COLO668 (cell line): ENCODE measurements at regions not wholly inside any gene's neighbourhood (a gene's known extent, or its start where the extent isn't known, plus 50 kb on each side); places are given as distances from the start of the nearest gene placed in this dataset.

ENCODE experiments used
- DNase-seq: peaks from one replicate; lab custom pipeline; 2025; ENCODE audit not compliant: unreplicated experiment; lab: John Stamatoyannopoulos, UW

DNA sequence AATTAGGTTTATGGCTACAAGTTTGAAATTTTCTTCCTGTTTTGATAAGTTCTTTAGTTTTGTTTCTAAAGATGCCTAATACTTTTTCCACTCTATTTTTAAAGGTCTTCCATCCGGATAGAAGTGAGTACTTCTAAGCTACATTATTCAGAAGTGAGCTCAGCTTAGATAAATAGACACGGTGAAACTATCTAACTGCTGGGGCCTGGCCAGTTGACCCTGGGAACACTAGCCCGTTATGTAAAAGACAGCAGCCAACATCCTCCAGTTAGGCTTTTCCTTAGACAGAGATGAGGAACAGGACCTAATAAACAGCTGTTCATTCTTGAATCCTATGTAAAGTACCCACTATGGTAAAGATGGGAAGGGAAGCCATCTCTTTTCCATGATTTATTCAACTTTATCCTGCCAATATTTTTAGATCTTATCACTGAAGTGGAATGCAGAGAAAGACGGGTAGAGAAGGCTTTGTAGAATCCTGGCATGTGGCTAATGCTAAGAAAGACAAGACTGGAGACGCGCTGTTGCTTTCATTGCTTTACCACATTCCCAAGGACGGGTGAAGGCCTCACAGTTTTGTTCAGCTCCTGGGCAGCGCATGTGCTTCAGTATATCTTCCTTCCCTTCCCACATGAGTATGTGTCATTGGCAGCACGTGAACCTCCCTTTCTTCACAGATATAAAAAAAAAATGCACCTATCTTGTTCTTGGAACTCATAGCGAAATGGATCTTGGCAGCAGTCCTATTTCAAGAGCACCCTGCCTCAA lies 340.0 kb upstream of the MEOX2 start:
- no peak for DNase-seq

DNA sequence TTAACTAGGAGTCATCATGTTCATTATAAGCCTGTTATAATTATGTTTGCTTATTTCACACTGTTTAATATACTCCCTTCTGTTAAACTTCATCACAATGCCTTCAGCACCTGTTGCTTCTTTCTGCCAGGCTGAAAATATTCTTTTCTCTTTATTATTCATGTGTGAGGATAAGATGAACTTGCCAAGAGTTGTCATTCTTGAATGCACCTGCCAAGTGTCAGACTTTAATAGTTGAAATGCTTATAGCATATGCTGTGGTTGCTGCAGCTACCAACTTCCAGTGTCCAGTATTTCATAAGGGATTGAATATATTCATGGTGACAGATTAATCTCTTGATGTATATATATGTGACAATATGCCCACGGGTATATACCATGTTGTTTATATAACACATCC lies 339.2 kb upstream of the MEOX2 start:
- no peak for DNase-seq

DNA sequence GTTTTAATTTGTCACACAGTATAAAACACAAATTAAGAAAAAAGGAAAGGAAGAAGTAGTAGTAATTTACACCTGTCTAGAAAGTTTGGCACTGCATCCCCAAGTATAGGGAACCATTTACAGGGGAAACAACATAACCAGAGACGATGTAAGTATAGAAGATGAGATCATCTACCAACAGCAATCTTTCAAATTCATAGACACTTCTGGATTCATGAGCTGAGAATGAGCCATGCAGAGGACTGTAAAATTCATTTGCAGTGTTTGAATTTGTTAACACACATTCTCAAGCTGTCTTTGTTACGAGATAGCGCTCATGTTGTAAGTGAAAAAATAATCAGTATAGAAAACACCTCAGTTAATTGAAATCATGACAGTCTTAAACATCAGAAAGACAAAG lies 337.0 kb upstream of the MEOX2 start:
- no peak for DNase-seq

DNA sequence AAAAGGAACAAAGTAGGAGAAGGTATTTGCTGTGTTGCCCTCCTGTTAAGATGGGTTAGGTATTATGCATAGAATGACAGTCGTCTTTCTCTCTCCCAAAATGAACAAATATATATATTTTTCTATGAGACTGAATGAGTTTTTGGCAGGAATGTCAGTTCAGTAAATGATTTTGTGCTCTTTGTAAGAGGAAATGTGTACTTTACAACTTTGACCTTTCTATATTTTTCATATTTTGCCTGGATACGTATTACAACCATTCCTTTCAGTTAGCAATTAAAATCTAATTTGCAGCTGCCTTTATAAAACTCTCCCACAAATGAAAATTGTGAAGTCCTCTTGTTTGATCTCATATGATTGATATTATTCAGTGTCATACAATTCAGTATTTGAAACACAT lies 336.6 kb upstream of the MEOX2 start:
- DNase-seq, result no peak

DNA sequence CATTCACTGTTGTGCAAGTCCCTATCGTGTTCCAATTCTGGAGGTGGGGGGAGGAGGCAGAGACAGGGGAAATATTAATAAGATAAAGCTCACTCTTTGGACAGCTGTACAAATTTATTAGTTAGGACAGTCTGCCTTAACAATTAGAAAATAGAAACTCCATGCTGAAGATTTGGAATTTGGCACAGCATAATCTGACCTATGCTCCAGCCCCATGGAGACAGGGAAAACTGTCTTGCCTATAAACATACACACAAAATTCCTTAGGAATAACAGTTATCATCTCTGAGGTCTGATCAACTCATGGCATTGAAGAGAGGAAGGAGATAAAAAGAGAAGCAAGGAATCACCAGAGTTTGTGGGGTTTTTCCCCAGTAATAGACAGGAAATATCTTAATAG lies 335.4 kb upstream of the MEOX2 start:
- no peak for DNase-seq

DNA sequence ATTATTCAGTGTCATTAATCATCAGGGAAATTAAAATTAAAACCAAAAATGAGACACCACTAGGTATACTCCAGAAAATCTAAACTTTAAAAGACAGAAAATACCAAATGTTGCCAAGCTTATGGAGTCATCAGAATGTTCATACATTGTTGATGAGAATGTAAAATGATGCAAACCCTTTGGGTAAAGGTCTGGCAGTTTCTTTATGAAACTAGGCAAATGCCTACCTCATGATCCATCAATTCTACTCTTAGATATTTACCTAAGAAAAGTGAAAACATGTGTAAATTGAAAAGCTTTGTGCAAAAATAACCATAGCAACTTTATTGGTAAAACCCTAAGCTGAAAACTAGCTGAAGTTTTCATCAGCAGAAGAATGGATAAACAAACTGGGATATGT lies 329.5 kb upstream of the MEOX2 start:
- no peak for DNase-seq

DNA sequence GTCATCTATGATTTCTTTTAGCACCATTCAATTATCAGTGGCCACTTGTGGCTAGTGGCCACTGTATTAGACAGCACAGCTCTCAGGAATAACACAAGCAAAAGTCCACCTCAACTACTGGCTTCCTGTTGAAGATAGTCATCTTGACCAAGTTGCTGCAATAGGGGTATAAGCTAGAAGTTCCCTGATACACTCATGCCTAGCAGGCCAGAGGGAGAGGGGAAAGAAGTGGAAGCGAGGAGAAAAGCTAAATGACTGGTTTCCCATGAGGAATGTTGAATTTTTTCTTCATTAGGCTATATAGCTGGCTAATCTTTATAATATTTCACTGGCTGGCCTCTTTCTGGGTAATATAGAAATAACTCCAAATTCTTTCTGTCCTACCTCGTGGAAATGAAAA lies 327.5 kb upstream of the MEOX2 start:
- no peak for DNase-seq

DNA sequence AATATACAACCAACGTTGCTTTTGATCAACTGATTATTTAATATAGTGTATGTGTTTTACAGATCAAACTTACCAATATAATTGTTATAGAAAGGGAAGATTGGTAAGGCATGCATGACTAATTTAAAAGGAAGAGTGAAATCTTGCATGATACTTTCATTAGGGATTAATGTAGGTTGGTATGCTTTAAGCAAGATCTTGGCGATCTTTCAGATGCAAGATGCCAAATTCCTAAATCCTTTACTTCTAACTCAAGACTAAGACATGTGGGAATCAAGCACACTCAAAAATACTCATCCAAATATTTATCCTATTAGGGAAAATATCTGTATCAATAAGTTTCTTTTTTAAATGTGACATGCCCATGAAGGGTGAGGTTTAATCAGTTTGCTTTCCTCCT lies 321.4 kb upstream of the MEOX2 start:
- DNase-seq, result no peak

DNA sequence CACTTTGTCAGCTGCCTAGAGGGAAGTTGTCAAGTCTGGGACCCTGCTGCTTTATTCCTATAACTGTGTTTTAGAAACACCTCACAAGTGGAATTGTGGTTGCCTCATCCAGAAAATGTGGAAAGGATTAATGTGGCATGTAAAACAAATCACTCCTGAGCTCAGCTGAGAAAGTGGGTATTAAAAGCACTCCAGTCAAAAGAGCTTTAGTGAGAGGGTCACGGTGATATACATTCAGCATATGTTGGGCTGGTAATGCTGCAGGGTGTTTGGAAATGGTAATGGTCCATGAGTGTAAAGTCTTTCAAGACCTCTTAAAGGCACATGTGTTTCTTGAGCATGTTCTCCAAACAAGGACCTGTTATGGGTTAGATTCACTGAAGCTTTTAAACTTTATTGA lies 318.2 kb upstream of the MEOX2 start:
- no peak for DNase-seq

DNA sequence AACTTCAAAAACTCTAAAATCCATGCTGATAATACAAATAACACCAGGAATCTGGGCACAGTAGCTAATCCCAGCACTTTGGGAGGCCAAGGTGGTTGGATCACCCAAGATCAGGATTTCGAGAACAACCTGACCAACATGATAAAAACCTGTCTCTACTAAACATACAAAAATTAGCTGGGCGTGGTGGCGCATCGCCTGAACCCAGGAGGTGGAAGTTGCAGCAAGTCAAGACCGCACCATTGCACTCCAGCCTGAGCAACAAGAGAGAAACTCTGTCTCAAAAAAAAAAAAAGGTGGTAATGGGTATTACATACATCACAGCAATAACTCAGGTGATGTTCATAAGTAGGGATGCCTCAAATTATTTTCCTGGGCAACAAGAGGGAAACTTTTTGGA lies 315.0 kb upstream of the MEOX2 start:
- DNase-seq, result no peak

DNA sequence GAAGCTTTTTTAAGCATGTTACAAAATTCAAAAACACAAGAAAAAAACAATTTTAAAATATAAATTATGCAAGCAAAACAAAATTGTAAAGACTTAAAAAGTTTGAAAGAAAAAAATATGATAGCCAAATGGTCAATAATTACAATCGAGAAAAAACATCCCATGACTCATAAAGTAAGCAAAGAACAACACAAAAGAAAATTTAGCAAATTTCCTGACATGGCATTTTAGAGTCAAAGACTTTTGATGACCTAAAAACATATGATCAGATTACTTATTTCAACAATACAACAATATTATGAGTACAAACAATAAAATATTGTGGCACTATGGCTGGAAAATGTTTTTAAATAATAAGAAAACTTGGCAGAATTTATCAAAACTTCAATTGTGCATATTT lies 312.1 kb upstream of the MEOX2 start:
- no peak for DNase-seq

DNA sequence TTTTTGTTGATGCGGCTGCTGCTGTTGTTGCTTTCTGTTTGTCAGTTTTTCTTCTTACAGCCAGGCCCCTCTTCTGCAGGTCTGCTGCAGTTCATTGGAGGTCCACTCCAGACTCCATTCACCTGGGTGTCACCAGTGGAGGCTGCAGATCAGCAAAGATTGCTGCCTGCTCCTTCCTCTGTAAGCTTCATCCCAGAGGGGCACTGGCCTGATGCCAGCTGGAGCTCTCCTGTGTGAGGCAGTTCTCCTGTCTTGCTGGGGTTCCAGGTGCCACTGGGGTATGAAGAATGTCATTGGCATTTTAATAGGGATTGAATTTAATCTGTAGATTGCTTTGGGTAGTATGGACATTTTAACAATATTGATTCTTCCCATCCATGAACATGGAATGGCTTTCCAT lies 308.5 kb upstream of the MEOX2 start:
- no peak for DNase-seq

DNA sequence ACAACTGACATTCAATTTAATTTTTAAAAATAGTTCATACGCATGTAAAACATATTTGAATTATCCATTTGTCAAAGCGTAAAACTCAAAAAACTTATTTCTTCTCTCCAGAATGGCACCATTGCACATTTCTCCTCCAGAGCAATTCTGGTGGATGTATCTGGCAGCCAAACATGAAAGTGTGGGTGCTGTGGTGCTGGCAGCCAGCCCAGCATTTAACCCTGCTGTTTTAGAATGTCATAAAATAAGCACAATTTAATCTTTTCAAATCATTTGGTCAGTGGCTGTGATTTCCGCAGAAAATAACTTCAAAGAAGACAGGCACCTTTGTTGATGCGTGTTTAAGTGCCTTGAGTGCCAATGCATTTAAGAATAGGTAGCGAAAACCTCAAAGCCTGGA lies 302.7 kb upstream of the MEOX2 start:
- DNase-seq, result no peak

DNA sequence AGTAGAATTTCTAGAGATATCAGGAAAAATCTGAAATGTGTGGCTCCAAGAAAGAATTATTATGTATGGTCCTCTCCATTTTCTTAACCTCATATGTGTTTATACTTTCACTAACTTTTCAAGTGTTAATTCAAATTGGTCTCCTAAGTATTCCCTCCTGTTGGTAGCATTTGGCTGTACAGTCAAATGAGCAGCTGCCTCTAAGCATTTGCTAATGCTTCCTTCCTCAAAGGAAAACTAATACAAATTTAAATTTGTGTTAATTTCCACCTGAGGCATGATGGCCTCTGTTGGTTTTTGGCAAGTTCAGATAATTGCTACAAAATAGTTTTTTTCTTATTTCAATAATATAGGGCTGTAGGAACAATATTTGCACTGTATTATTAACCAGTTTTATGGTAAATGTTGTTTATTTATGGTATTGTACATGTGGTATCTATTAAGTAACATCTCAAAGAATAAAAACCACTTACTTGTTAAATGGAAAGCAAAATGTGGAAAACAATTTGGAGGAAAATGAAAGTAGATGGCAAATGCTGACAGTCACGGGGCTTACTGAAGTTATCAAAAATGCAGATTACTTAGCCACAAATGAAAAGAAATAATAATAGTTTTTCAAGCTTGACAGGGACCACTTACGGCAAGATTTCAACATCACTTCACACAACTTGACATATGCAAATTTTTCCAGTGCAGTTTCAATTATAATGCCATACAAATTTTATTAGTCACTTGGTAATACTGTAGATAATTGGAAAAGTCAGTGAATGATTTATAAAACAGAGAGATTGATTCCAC lies 299.3 kb upstream of the MEOX2 start:
- DNase-seq, result no peak

DNA sequence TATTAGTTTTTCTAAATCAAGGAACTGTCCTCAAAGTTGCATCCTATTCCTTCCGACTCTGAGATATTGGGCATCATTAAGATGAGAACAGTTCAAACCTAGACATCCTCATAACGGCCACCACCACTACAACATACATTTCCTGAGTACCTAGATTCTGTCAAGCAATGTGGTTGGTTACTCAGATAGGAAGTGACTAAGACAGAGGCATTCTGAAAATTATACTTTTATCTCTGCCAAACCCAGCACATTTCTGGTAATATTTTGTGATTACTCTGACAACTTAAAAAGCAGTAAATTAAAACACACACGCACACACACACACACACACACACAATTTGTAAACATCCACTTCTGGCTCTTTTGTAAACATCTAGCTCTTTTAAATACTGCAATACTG lies 291.2 kb upstream of the MEOX2 start:
- no peak for DNase-seq

DNA sequence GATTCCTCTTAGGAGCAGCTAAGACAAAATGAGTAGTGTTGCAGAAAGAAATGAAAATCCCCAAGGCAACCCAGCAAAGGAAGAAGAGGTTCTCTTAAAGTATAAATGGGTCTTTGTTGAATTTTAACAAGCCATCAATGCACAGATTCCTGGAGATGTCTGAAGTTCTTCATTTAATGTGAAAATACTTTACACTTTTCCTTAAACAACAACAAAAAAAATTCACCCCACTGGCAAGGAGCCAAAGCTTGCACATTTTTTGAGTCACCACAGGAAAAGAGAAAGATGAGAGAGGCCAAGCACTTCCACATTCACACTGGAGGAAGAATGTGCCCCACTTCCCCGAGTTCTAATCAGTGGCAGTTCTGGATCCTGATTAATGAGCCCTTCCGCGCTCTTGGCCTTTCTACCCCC lies 286.4 kb upstream of the MEOX2 start:
- no peak for DNase-seq

DNA sequence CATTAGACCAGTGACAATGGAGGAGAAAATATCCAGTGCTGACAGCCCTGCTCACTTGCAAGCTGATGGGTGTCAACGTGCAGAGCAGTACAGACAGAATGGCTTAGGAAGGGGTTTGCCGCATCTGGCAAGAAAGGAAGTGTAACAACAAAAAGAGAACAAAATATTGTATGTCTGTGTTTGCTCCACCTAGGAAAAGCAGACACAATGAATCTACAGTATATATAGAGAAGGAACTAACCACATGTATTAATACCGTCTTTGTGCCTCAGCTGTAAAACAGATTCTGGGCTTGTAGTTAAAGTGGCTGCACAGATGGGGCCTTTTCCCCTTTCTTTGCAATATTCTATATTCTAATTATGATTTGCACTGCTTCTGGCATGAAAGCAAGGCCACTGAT lies 281.1 kb upstream of the MEOX2 start:
- DNase-seq, result no peak

DNA sequence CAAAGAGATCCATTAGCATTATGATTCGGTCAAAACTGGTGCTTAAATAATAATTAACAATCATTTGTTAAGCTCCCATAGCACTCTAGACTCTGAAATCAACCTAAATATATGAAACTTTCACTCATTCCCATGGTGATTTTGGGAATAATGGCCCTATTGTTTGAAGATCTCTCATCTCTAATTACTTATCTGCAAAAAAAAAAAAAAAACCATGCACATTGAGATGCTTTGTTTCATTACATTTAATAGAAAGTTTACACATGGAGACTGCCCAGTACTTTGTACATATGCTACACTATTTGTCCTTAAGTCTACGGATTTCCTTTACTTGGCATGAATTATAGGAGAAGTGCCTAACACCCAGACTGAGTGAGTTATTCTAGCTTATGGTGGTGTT lies 280.6 kb upstream of the MEOX2 start:
- no peak for DNase-seq

DNA sequence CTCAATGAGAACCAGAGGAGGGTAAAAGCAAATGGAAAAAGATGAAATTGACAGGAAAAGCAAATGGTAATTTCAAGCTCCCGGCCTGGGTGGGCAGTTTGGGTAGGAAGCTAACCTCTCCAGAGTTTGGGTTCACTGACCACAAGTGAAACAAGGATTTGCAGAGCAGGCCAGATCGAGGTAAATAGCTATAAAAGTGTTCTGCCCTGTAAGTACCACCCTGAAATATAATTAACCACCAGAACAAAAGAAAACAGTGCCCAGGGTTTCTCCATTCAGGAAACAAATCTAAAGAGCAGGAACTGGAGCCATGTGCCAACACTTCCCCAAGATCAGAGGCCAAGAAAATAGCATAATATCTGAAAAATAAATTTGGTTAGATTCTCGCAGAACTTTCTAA lies 276.7 kb upstream of the MEOX2 start:
- DNase-seq, result no peak

DNA sequence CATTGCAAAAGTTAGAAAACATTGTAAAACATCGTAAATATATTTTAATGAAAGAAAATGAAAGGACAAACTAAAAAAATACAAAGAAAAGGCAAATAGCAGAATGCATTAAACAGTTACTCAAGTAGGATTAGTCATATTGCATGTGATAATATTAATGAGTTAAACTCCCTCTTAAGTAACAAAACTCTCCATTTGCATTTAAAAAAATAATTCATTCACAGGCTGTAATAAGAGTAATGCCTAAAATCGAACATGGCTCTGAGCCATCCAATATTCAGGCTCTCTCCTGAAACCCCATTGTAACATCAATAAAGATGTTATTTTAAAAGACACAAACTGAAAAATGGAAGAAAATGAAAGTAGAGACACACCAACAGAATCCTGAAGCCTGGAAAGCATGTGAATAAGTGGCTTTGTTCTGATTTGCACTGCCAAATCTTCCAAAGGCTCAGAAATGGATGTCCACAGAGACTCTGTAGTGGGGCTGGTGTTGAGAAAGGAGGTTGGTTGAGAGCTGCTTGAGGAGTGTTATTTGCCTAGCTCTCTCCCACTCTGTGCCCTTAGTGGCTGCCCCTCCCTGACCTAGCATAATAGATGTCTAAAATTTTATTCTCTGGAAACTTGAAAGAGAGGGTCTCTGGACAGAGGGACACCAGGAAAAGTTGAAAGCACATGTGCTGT lies 268.3 kb upstream of the MEOX2 start:
- no peak for DNase-seq

DNA sequence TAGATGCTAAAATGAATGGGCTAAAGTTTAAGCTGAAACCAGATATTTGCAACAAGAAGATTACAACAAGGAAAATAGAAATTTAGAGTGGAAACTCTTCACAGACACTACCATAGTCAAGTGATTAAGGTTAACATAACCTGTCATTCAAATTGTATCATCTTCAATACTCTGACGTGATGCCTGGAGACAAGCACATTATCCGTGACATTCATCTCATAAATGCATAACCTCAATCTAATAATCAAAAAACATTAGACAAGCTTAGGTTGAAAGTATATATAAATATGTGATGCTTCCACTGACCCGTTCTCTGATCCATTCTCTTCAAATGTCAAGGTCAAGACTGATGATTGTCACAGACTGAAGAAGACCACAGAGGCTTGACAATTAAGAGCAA lies 263.8 kb upstream of the MEOX2 start:
- DNase-seq, result no peak

DNA sequence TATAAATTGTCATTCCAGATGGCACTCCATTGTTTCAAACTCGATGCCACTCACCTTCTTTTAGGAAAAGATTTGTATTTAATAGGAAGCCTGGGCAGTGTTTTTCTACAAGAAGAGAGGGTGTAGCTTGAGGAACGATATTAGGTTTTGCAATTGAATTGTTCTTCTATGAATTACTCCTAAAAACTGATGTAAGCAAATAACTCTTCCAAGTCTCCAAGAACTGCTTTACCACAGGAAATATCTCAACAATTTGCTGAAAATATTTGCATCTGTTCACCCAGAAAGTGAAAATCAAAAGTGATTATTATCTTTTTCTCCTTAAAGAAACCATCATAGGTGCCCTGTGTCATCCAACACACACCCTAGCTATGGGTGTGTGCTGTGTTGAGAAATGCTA lies 261.3 kb upstream of the MEOX2 start:
- no peak for DNase-seq
